Stimulated activated CD8-positive, alpha-beta memory T cell treated with anti-CD3 and anti-CD28 coated beads, Interleukin-12 subunit alpha, Interleukin-12 subunit beta, amount 100 ng/mL, for 24 hours (primary cell): ENCODE measurements at regions not wholly inside any gene's neighbourhood (a gene's known extent, or its start where the extent isn't known, plus 50 kb on each side); places are given as distances from the start of the nearest gene placed in this dataset.
"Not testable (repeated sequence)": the region's sequence is repeated elsewhere in the genome, so short reads cannot be mapped to it uniquely, and the experiment has no call there.

Source experiments
- DNase-seq: peaks from one replicate; pipeline ENCODE4 v3.0.0-alpha.2; 2020; ENCODE audit errors: extremely low read depth

- no peak for DNase-seq
Observed at GRCh38 chr2:234725528-234726264, 226.1 kb upstream of the SH3BP4 start.

- DNase-seq, result no peak
Observed at GRCh38 chr2:234724850-234725249, 227.0 kb upstream of the SH3BP4 start.

GRCh38 chr2:234723400-234723799 is 226.5 kb upstream of the ARL4C start:
- DNase-seq, result no peak

GRCh38 chr2:234722176-234722575 is 225.3 kb upstream of the ARL4C start:
- DNase-seq, result no peak

GRCh38 chr2:234719116-234719716 is 222.3 kb upstream of the ARL4C start:
- no peak for DNase-seq

GRCh38 chr2:234716271-234716670 is 219.4 kb upstream of the ARL4C start:
- DNase-seq, result no peak

- no peak for DNase-seq
Observed at GRCh38 chr2:234715671-234716250, 218.9 kb upstream of the ARL4C start.

GRCh38 chr2:234714711-234715110 is 217.8 kb upstream of the ARL4C start:
- DNase-seq, result no peak

- DNase-seq, result no peak
Observed at GRCh38 chr2:234712421-234712935, 215.6 kb upstream of the ARL4C start.

GRCh38 chr2:234711308-234711707 is 214.4 kb upstream of the ARL4C start:
- no peak for DNase-seq

- DNase-seq, result no peak
Observed at GRCh38 chr2:234710587-234710986, 213.7 kb upstream of the ARL4C start.

GRCh38 chr2:234710066-234710465 is 213.2 kb upstream of the ARL4C start:
- DNase-seq, result no peak

- DNase-seq, result no peak
Observed at GRCh38 chr2:234708717-234709116, 211.8 kb upstream of the ARL4C start.

- no peak for DNase-seq
Observed at GRCh38 chr2:234708091-234708683, 211.3 kb upstream of the ARL4C start.

- no peak for DNase-seq
Observed at GRCh38 chr2:234706086-234706485, 209.2 kb upstream of the ARL4C start.

GRCh38 chr2:234705108-234705507 is 208.2 kb upstream of the ARL4C start:
- DNase-seq, result no peak

- DNase-seq, result no peak
Observed at GRCh38 chr2:234703258-234703657, 206.4 kb upstream of the ARL4C start.

GRCh38 chr2:234702731-234703225 is 205.9 kb upstream of the ARL4C start:
- no peak for DNase-seq

- DNase-seq, result no peak
Observed at GRCh38 chr2:234701841-234702240, 205.0 kb upstream of the ARL4C start.

- DNase-seq, result no peak
Observed at GRCh38 chr2:234701421-234701820, 204.5 kb upstream of the ARL4C start.

GRCh38 chr2:234699456-234699855 is 202.6 kb upstream of the ARL4C start:
- no peak for DNase-seq

GRCh38 chr2:234697300-234697876 is 200.5 kb upstream of the ARL4C start:
- DNase-seq, result not testable (repeated sequence)
